ENCODE measurements at regions not wholly inside any gene's neighbourhood (a gene's known extent, or its start where the extent isn't known, plus 50 kb on each side); places are given as distances from the start of the nearest gene placed in this dataset.

GRCh38 chr1:195799016-195799415 lies 809.2 kb downstream of the KCNT2 start:
- ChIA-PET POLR2A (no interaction called here), CTCF (no interaction called here)
- H3K4me3 ChIP-seq (ENCODE audit: low read depth, low read length) = no peak overlapping the region
- TF ChIP-seq, protein P1, sequence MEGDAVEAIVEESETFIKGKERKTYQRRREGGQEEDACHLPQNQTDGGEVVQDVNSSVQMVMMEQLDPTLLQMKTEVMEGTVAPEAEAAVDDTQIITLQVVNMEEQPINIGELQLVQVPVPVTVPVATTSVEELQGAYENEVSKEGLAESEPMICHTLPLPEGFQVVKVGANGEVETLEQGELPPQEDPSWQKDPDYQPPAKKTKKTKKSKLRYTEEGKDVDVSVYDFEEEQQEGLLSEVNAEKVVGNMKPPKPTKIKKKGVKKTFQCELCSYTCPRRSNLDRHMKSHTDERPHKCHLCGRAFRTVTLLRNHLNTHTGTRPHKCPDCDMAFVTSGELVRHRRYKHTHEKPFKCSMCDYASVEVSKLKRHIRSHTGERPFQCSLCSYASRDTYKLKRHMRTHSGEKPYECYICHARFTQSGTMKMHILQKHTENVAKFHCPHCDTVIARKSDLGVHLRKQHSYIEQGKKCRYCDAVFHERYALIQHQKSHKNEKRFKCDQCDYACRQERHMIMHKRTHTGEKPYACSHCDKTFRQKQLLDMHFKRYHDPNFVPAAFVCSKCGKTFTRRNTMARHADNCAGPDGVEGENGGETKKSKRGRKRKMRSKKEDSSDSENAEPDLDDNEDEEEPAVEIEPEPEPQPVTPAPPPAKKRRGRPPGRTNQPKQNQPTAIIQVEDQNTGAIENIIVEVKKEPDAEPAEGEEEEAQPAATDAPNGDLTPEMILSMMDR (IDR thresholded peaks at IDR 0.05; ENCODE audit: insufficient read depth, low read length, missing control alignments) = no peak
- DNase-seq (ENCODE audit: low read depth, low spot score) = no peak

GRCh38 chr1:195794225-195794624 lies 814.0 kb downstream of the KCNT2 start:
- no peak overlapping the region for H3K4me3 ChIP-seq (ENCODE audit: low read depth, low read length)
- TF ChIP-seq, protein P1 (IDR thresholded peaks at IDR 0.05; ENCODE audit: insufficient read depth, low read length, missing control alignments) = no peak
- CTCF ChIA-PET = no interaction called here
- POLR2A ChIA-PET = no interaction called here
- DNase-seq (ENCODE audit: low read depth, low spot score) = no peak

GRCh38 chr1:195791796-195792195 lies 816.4 kb downstream of the KCNT2 start:
- ChIA-PET CTCF (no interaction called here), POLR2A (no interaction called here)
- TF ChIP-seq, protein P1 (IDR thresholded peaks at IDR 0.05; ENCODE audit: insufficient read depth, low read length, missing control alignments) = no peak
- no peak overlapping the region for H3K4me3 ChIP-seq (ENCODE audit: low read depth, low read length)
- no peak for DNase-seq (ENCODE audit: low read depth, low spot score)

DNA sequence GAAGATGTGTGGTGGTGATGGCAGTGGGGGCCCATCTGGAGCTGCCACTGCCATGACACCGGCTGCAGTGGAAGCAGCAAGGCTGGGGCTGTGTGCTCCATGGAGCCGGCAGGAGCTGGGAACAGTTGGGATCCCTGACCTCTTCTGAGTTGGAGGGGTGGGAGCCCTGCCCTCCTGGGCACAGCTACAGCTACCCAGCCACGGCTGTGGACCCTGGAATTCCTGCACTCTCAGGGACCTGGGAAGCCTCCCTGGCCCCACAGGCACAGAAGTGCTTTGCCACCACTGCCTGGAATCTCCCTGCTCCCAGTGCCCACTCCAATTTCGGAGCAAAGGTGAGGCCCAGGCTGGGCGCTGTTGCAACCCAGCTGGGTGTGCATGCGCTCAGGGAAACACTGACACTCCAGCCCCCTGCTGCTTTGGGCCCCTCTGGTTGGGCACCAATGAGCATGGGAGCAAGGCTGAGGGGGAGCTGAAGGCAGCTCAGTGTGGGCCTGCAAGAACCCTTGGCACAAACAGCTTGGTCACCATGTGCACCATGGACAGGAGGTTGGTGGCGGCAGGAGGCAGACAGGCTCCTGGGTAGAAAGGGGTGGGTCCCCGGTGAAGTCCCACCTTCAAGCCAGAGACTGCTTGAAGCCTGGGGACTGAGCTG lies 817.6 kb downstream of the KCNT2 start:
- ChIA-PET CTCF (no interaction called here), POLR2A (no interaction called here)
- no peak for DNase-seq (ENCODE audit: low read depth, low spot score)
- TF ChIP-seq, protein P1 (IDR thresholded peaks at IDR 0.05; ENCODE audit: insufficient read depth, low read length, missing control alignments) = no peak
- no peak overlapping the region for H3K4me3 ChIP-seq (ENCODE audit: low read depth, low read length)

DNA sequence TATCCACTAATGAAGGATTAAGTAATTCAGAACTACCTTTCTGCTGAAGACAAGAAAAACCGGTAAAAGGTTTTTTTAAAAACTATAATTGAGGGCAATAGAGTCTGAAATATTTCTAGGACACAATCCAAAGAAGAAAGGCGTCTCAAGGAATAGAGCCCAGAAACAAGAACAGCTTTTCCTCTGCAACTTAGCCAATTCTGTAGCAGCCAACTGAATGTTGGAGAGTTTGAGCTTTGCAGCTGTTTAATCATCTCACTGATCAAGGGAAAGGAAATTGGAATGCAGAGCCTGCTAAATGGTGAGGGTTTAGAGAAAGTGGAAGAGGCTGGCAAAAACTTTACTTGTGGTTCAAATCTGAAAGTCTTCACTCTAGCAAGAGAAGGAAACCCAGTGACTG lies 818.9 kb downstream of the KCNT2 start:
- TF ChIP-seq, protein P1 (IDR thresholded peaks at IDR 0.05; ENCODE audit: insufficient read depth, low read length, missing control alignments) = no peak
- ChIA-PET CTCF (no interaction called here), POLR2A (interaction anchor here (0.7 kb wide), 1 partner anchor 144 kb away, joined by 3 read pairs; no protein-coding TSS in a partner anchor)
- H3K4me3 ChIP-seq (ENCODE audit: low read depth, low read length) = no peak overlapping the region
- DNase-seq (ENCODE audit: low read depth, low spot score) = no peak

DNA sequence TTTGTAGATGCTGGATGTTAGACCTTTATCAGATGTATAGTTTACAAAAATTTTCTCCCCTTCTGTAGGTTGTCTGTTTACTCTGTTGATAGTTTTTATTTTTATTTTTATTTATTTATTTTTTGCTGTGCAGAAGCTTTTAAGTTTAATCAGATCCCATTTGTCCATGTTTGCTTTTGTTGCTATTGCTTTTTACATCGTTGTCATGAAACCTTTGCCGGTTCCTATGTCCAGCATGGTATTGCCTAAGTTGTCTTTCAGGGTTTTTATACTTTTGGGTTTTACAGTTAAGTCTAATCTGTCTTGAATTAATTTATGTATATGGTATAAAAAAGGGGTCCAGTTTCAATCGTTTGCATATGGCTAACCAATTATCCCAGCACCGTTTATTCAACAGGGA lies 819.5 kb downstream of the KCNT2 start:
- no peak for DNase-seq (ENCODE audit: low read depth, low spot score)
- POLR2A ChIA-PET = no interaction called here
- CTCF ChIA-PET = no interaction called here
- H3K4me3 ChIP-seq (ENCODE audit: low read depth, low read length) = no peak overlapping the region
- TF ChIP-seq, protein P1 (IDR thresholded peaks at IDR 0.05; ENCODE audit: insufficient read depth, low read length, missing control alignments) = no peak

Measured in AG04449 (cell line).